ENCODE measurements at regions not wholly inside any gene's neighbourhood (a gene's known extent, or its start where the extent isn't known, plus 50 kb on each side); places are given as distances from the start of the nearest gene placed in this dataset.

DNA sequence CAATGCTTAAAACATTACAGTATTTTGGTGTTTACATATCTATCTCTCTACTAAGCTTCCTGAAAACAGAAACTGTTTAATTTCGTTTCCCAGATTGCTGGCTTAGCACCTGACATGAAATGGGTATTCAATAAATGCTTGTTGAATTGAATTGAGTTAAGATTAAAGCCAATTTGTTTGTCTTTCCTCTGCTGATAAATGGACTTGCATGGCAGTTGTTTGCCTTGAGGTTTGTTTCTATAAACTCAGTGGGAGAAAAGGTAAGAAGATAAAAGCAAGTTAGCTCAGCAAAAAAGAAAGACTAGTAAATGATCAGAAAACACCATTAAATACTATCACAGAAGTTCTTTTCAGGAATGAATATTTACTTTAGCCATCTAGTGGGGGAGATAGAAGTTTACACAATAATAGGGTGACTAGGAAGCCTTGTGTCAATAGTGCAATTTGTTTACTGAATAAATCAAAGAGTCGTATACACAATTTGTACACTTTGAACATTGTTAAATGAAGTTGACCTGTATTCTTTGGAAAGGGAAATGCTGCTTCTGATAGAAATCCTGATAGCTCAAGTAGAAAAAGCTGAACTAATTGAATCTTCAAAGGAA is 754.5 kb upstream of the FAM98A start:
- H3K4me1 ChIP-seq (replicated peaks in 1 of 4; ENCODE audit: control insufficient read depth in 3 of 4, insufficient read depth in 4 of 4, low read length in 3 of 4): no peaks in the 10 kb centered on the region
- no peak overlapping the region for H3K4me2 ChIP-seq (ENCODE audit: insufficient read depth in 1 of 2, low read depth in 2 of 2, low read length in 2 of 2)
- no peak overlapping the region for H3K4ac ChIP-seq (replicated peaks; ENCODE audit: insufficient read length, low read depth, low read length)
- H3K23me2 ChIP-seq (ENCODE audit: low read depth, low read length): no peaks in the 10 kb centered on the region
- no peak overlapping the region for H3K14ac ChIP-seq (ENCODE audit: insufficient read length)
- H2AFZ ChIP-seq (ENCODE audit: low read length): no peak overlapping the region
- no peak overlapping the region for H4K91ac ChIP-seq (replicated peaks; ENCODE audit: insufficient read length, low read length)
- H3K36me3 ChIP-seq (ENCODE audit: control insufficient read depth in 2 of 4, insufficient read depth in 4 of 4, low read length in 3 of 4): no peaks in the 10 kb centered on the region
- H3K9me3 ChIP-seq (ENCODE audit: insufficient read depth in 2 of 2, low read depth in 1 of 2, low read length in 1 of 2): no peaks in the 10 kb centered on the region
- no peaks in the 10 kb centered on the region for H3K27me3 ChIP-seq (replicated peaks in 1 of 4; ENCODE audit: control insufficient read depth in 3 of 4, extremely low read depth in 1 of 4, insufficient read depth in 3 of 4, low read length in 3 of 4)
- no peak for DNase-seq (ENCODE audit: low read depth in 1 of 2, low spot score in 2 of 2)
- no peak overlapping the region for H3K56ac ChIP-seq (replicated peaks; ENCODE audit: insufficient read length, low read depth, low read length)
- no peak overlapping the region for H2BK120ac ChIP-seq (replicated peaks; ENCODE audit: low read depth, low read length)
- ChIA-PET POLR2A (ENCODE audit: partially characterized antibody) (no interaction called here), CTCF (ENCODE audit: partially characterized antibody) (interaction anchor here (1.0 to 1.9 kb wide), 3 partner anchors 15 to 34 kb away, joined by 3 to 4 read pairs (median 3); no protein-coding TSS in a partner anchor)
- H4K8ac ChIP-seq (ENCODE audit: extremely low read depth, insufficient read depth, low read length): no peak overlapping the region
- no peak overlapping the region for H2BK5ac ChIP-seq (ENCODE audit: low read depth, low read length)
- H2AK5ac ChIP-seq (ENCODE audit: low read depth, low read length): no peak overlapping the region
- FAIRE-seq: no peak
- no peak overlapping the region for H2BK20ac ChIP-seq (ENCODE audit: low read length)
- H3K18ac ChIP-seq (ENCODE audit: extremely low read depth, low read length): no peak overlapping the region
- H3K27ac ChIP-seq (ENCODE audit: low read depth, low read length): no peak overlapping the region
- H4K5ac ChIP-seq (ENCODE audit: insufficient read length, low read depth, low read length): no peak overlapping the region
- H3K79me1 ChIP-seq (ENCODE audit: low read depth, low read length): no peaks in the 10 kb centered on the region
- H3K9ac ChIP-seq (replicated peaks in 1 of 4; ENCODE audit: extremely low read depth in 1 of 4, low read depth in 3 of 4, low read length in 3 of 4): no peak overlapping the region
- no peak overlapping the region for H3K4me3 ChIP-seq (ENCODE audit: extremely low read depth in 1 of 4, insufficient read depth in 2 of 4, low read depth in 3 of 4, low read length in 4 of 4)
- no peak overlapping the region for H2BK15ac ChIP-seq (ENCODE audit: low read length)
- H2BK12ac ChIP-seq (ENCODE audit: low read depth, low read length): no peak overlapping the region
- no peak overlapping the region for H3K23ac ChIP-seq (ENCODE audit: insufficient read length)
- WGBS, 2 experiments (ENCODE audit: extremely low coverage in 1 of 2, insufficient coverage in 1 of 2, insufficient read length in 1 of 2, insufficient replicate concordance in 2 of 2, low coverage in 1 of 2, low lambda C conversion rate in 2 of 2, missing lambda C conversion rate in 1 of 2): 88% methylated on average over 2 of the region's 2 CpGs; no CpG with 5 or more reads in 1 of the 2 experiments
- H4K20me1 ChIP-seq (replicated peaks in 1 of 2; ENCODE audit: control insufficient read depth in 1 of 2, insufficient read depth in 2 of 2, low read length in 2 of 2): no peaks in the 10 kb centered on the region
- H3K79me2 ChIP-seq (ENCODE audit: control insufficient read depth in 1 of 2, insufficient read depth in 2 of 2, low read length in 2 of 2): no peaks in the 10 kb centered on the region
- TF ChIP-seq NANOG (IDR thresholded peaks at IDR 0.05; ENCODE audit: insufficient read depth, low read depth, low read length, poor library complexity, severe bottlenecking) (no peak), RBBP5 (IDR thresholded peaks at IDR 0.05; ENCODE audit: borderline replicate concordance, low read depth, low read length) (no peak), EP300 (IDR thresholded peaks at IDR 0.05; ENCODE audit: borderline replicate concordance in 1 of 2, low read depth in 2 of 2, low read length in 2 of 2) (no peak), SP4 (IDR thresholded peaks at IDR 0.05; ENCODE audit: low read length) (no peak), BCL11A (IDR thresholded peaks at IDR 0.05; ENCODE audit: low read depth in 2 of 2, low read length in 2 of 2) (no peak), SIRT6 (IDR thresholded peaks at IDR 0.05; ENCODE audit: low read length) (no peak), POLR2AphosphoS5 (IDR thresholded peaks at IDR 0.05; ENCODE audit: low read depth, low read length) (no peak), ASH2L (IDR thresholded peaks at IDR 0.05; ENCODE audit: low read length) (no peak), FOSL1 (IDR thresholded peaks at IDR 0.05; ENCODE audit: insufficient read depth, low read depth, low read length) (no peak), JUN (IDR thresholded peaks at IDR 0.05; ENCODE audit: low read depth, low read length) (no peak)

Measured in H1 (cell line).